GM23338 (cell line): ENCODE measurements at regions not wholly inside any gene's neighbourhood (a gene's known extent, or its start where the extent isn't known, plus 50 kb on each side); places are given as distances from the start of the nearest gene placed in this dataset.
"Not testable (repeated sequence)": the region's sequence is repeated elsewhere in the genome, so short reads cannot be mapped to it uniquely, and the experiment has no call there.

Source experiments
- ATAC-seq: fragments of 200-7000 bp; cut with Tn5 transposase; 3 replicates; pipeline ENCODE4 v1.9.1; 2020
- DNase-seq: peaks from one replicate; pipeline ENCODE4 v3.0.0-alpha.2; 2015; ENCODE audit warnings: low spot score
- H2AFZ ChIP-seq: fragments of 200-600 bp; sonication (generic); 2 replicates; pipeline ENCODE4 v1.8.0; 2016; ENCODE audit warnings: antibody characterized with exemption, mild to moderate bottlenecking, moderate library complexity
- H3F3A ChIP-seq: fragments of 200-600 bp; sonication (generic); replicated peaks from 2 replicates; pipeline ENCODE4 v1.8.0; 2017; ENCODE audit warnings: antibody characterized with exemption, mixed run types, low read depth
- H3K27ac ChIP-seq: fragments of 200-600 bp; sonication (generic); 2 replicates; pipeline ENCODE4 v1.6.1; 2016; ENCODE audit warnings: low read depth
- H3K27me3 ChIP-seq: fragments of 200-600 bp; sonication (generic); 2 replicates; pipeline ENCODE4 v1.8.0; 2016; ENCODE audit warnings: mild to moderate bottlenecking, mixed run types, moderate library complexity; ENCODE audit not compliant: insufficient read depth
- H3K36me3 ChIP-seq: fragments of 200-600 bp; sonication (generic); 2 replicates; pipeline ENCODE4 v1.8.0; 2016; ENCODE audit warnings: mild to moderate bottlenecking; ENCODE audit not compliant: insufficient read depth
- H3K4me1 ChIP-seq: fragments of 200-600 bp; sonication (generic); 2 replicates; pipeline ENCODE4 v1.8.0; 2016; ENCODE audit warnings: mild to moderate bottlenecking, moderate library complexity; ENCODE audit not compliant: insufficient read depth
- H3K4me2 ChIP-seq: fragments of 200-600 bp; sonication (generic); 2 replicates; pipeline ENCODE4 v1.7.1; 2017; ENCODE audit warnings: mixed run types
- H3K4me3 ChIP-seq: fragments of 200-600 bp; sonication (generic); 2 replicates; pipeline ENCODE4 v1.6.1; 2016; ENCODE audit warnings: mixed run types
- H3K79me2 ChIP-seq: fragments of 200-600 bp; sonication (generic); replicated peaks from 2 replicates; pipeline ENCODE4 v1.8.0; 2017; ENCODE audit warnings: mild to moderate bottlenecking; ENCODE audit not compliant: insufficient read depth
- H3K9me2 ChIP-seq: fragments of 200-600 bp; sonication (generic); 2 replicates; pipeline ENCODE4 v1.8.0; 2017; ENCODE audit not compliant: insufficient read depth
- H4K20me1 ChIP-seq: fragments of 200-600 bp; sonication (generic); replicated peaks from 2 replicates; pipeline ENCODE4 v1.8.0; 2017; ENCODE audit warnings: mild to moderate bottlenecking; ENCODE audit not compliant: insufficient read depth
- H3K27ac Mint-ChIP-seq: 2 replicates; pipeline ENCODE4 v1.8.0; 2020; ENCODE audit warnings: inconsistent platforms, mild to moderate bottlenecking, moderate library complexity, mixed read lengths
- H3K27me3 Mint-ChIP-seq: 3 replicates; pipeline ENCODE4 v1.8.0; 2022; ENCODE audit warnings: low read depth, mild to moderate bottlenecking, moderate library complexity, mixed read lengths, inconsistent platforms; ENCODE audit not compliant: insufficient read depth, poor library complexity
- H3K36me3 Mint-ChIP-seq: 3 replicates; pipeline ENCODE4 v1.8.0; 2021; ENCODE audit warnings: low read depth, mild to moderate bottlenecking, inconsistent platforms, moderate library complexity, mixed read lengths
- H3K4me1 Mint-ChIP-seq: 3 replicates; pipeline ENCODE4 v1.8.0; 2020; ENCODE audit warnings: mild to moderate bottlenecking, inconsistent platforms, mixed read lengths
- H3K4me3 Mint-ChIP-seq: 3 replicates; pipeline ENCODE4 v1.8.0; 2021; ENCODE audit warnings: moderate library complexity, mild to moderate bottlenecking, inconsistent platforms, mixed read lengths
- H3K9me3 Mint-ChIP-seq: 3 replicates; pipeline ENCODE4 v1.8.0; 2020; ENCODE audit warnings: moderate library complexity, mild to moderate bottlenecking, inconsistent platforms, mixed read lengths
- CREB1 ChIP-seq: fragments of 250-450 bp; sonication (Bioruptor Pico); IDR thresholded peaks from 2 replicates; pipeline ENCODE4 v1.5.0; 2020; ENCODE audit warnings: low read depth, mild to moderate bottlenecking, moderate library complexity
- POLR2AphosphoS5 ChIP-seq: IDR thresholded peaks from 2 replicates; pipeline ENCODE4 v1.6.1; 2016; ENCODE audit warnings: antibody characterized with exemption, low read depth
- ZNF331 ChIP-seq: fragments of 250-450 bp; sonication (Bioruptor Pico); IDR thresholded peaks from 2 replicates; pipeline ENCODE4 v1.5.0; 2020; ENCODE audit warnings: low read depth, mild to moderate bottlenecking, moderate library complexity
- ZNF462 ChIP-seq: fragments of 250-450 bp; sonication (Bioruptor Pico); IDR thresholded peaks from 2 replicates; pipeline ENCODE4 v1.5.0; 2020; ENCODE audit warnings: mild to moderate bottlenecking, moderate library complexity

- no peak for TF ChIP-seq ZNF462
- no peak for TF ChIP-seq CREB1 (CRISPR knock-in tag)
Observed at GRCh38 chr6:140494321-140495108, 1120.1 kb upstream of the CITED2 start (continued).

- not testable (repeated sequence) for H3K9me3 Mint-ChIP-seq, H3K4me3 Mint-ChIP-seq, H3K27ac Mint-ChIP-seq, H3K4me1 Mint-ChIP-seq, H3K27me3 Mint-ChIP-seq, H3K4me3 ChIP-seq, H3K4me1 ChIP-seq, H3K9me2 ChIP-seq, DNase-seq, H4K20me1 ChIP-seq, H3K4me2 ChIP-seq, H3K36me3 ChIP-seq, H3K79me2 ChIP-seq, H3F3A ChIP-seq, H3K27ac ChIP-seq, H3K36me3 Mint-ChIP-seq, ATAC-seq, H2AFZ ChIP-seq, H3K27me3 ChIP-seq
Observed at GRCh38 chr6:140493470-140493869, 1119.0 kb upstream of the CITED2 start.

- Mint-ChIP-seq H3K27me3 (no peaks in the 10 kb centered on the region), H3K9me3 (peaks cover 23% of the 10 kb centered on the region), H3K36me3 (peaks cover 26% of the 10 kb centered on the region; the same call in 2 of the 3 replicates), H3K27ac (no peak overlapping the region), H3K4me3 (no peak overlapping the region), H3K4me1 (peaks cover 3% of the 10 kb centered on the region; the same call in 1 of the 3 replicates)
- H4K20me1 ChIP-seq, result no peaks in the 10 kb centered on the region
- DNase-seq (no peak), ATAC-seq (no peak)
- no peaks in the 10 kb centered on the region for H3K4me1 ChIP-seq
- no peak overlapping the region for H2AFZ ChIP-seq
- no peaks in the 10 kb centered on the region for H3K9me2 ChIP-seq
- H3F3A ChIP-seq, result no peaks in the 10 kb centered on the region
- H3K79me2 ChIP-seq, result no peaks in the 10 kb centered on the region
- no peak overlapping the region for H3K4me3 ChIP-seq
- H3K36me3 ChIP-seq, result no peaks in the 10 kb centered on the region
- H3K27ac ChIP-seq, result no peak overlapping the region
- H3K27me3 ChIP-seq, result no peaks in the 10 kb centered on the region
- no peak overlapping the region for H3K4me2 ChIP-seq
- TF ChIP-seq ZNF462 (no peak), ZNF331 (no peak), POLR2AphosphoS5 (no peak)
Observed at GRCh38 chr6:140490081-140490480, 1115.6 kb upstream of the CITED2 start.
